ENCODE measurements at regions not wholly inside any gene's neighbourhood (a gene's known extent, or its start where the extent isn't known, plus 50 kb on each side); places are given as distances from the start of the nearest gene placed in this dataset.

- TF ChIP-seq, protein P1, sequence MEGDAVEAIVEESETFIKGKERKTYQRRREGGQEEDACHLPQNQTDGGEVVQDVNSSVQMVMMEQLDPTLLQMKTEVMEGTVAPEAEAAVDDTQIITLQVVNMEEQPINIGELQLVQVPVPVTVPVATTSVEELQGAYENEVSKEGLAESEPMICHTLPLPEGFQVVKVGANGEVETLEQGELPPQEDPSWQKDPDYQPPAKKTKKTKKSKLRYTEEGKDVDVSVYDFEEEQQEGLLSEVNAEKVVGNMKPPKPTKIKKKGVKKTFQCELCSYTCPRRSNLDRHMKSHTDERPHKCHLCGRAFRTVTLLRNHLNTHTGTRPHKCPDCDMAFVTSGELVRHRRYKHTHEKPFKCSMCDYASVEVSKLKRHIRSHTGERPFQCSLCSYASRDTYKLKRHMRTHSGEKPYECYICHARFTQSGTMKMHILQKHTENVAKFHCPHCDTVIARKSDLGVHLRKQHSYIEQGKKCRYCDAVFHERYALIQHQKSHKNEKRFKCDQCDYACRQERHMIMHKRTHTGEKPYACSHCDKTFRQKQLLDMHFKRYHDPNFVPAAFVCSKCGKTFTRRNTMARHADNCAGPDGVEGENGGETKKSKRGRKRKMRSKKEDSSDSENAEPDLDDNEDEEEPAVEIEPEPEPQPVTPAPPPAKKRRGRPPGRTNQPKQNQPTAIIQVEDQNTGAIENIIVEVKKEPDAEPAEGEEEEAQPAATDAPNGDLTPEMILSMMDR (IDR thresholded peaks at IDR 0.05): no peak
- no peak for TF ChIP-seq POLR2A (IDR thresholded peaks at IDR 0.05)
Observed at GRCh38 chr1:234980291-234980644, 148.4 kb downstream of the TOMM20 start.
